ENCODE measurements at regions not wholly inside any gene's neighbourhood (a gene's known extent, or its start where the extent isn't known, plus 50 kb on each side); places are given as distances from the start of the nearest gene placed in this dataset.
"Not testable (repeated sequence)": the region's sequence is repeated elsewhere in the genome, so short reads cannot be mapped to it uniquely, and the experiment has no call there.

- not testable (repeated sequence) for H3K4me3 ChIP-seq (ENCODE audit: low read length); H3K27me3 ChIP-seq (ENCODE audit: insufficient read depth, low read length); H3K9me3 ChIP-seq (ENCODE audit: low read depth, low read length); H3K4me1 ChIP-seq (ENCODE audit: insufficient read depth, low read length)
Measured at GRCh38 chr3:159681717-159682116, 306.9 kb upstream of the IL12A start.

DNA sequence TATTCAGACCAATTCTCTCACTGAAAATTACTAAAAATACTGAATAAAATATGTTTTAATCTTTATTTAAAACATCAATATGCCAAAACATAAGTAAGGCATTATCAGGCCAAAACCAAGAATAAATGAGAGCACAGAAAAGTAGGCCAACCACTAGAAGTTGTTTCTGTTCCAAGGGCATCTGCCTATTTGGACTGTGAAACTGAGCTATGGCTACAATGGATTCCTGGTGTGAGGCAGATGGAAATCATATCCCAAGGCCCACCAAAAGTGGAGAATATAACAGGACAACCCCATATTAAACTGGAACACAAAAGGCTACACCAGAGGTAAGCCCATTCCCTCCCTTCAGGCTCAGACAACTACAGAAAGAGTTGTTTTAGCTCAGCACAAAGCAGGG is 302.8 kb upstream of the IL12A start:
- Histone ChIP-seq H3K27me3 (ENCODE audit: insufficient read depth, low read length) (no peaks in the 10 kb centered on the region), H3K9me3 (ENCODE audit: low read depth, low read length) (no peaks in the 10 kb centered on the region), H3K4me1 (ENCODE audit: insufficient read depth, low read length) (no peaks in the 10 kb centered on the region), H3K4me3 (ENCODE audit: low read length) (no peak overlapping the region)

DNA sequence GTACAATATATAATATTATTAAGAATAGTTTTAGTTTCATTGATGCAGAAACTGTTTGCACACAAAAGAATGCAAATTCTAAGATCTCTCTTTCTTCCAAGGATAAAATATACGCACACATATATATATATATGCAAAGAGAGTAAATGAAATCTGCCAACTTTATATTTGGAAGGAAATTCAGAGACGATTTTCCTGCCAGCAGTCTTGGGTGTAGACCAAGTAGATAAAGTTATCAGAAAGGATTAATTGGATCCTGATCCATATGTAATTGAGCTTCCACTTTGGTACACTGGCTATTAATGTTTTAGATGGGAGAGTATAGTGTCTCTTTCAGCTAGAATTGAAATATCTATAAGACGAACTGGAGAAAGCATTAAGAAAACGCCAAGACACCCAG is 295.4 kb upstream of the IL12A start:
- no peak overlapping the region for H3K4me3 ChIP-seq (ENCODE audit: low read length)
- H3K4me1 ChIP-seq (ENCODE audit: insufficient read depth, low read length), result no peaks in the 10 kb centered on the region
- no peaks in the 10 kb centered on the region for H3K9me3 ChIP-seq (ENCODE audit: low read depth, low read length)
- no peaks in the 10 kb centered on the region for H3K27me3 ChIP-seq (ENCODE audit: insufficient read depth, low read length)

GRCh38 chr3:159711560-159712333 is 276.9 kb upstream of the IL12A start:
- no peak overlapping the region for H3K4me3 ChIP-seq (ENCODE audit: low read length)
- no peaks in the 10 kb centered on the region for H3K9me3 ChIP-seq (ENCODE audit: low read depth, low read length)
- H3K27me3 ChIP-seq (ENCODE audit: insufficient read depth, low read length), result no peaks in the 10 kb centered on the region
- no peaks in the 10 kb centered on the region for H3K4me1 ChIP-seq (ENCODE audit: insufficient read depth, low read length)

GRCh38 chr3:159721324-159721723 is 267.3 kb upstream of the IL12A start:
- Histone ChIP-seq H3K27me3 (ENCODE audit: insufficient read depth, low read length) (no peaks in the 10 kb centered on the region), H3K4me1 (ENCODE audit: insufficient read depth, low read length) (no peaks in the 10 kb centered on the region), H3K9me3 (ENCODE audit: low read depth, low read length) (no peaks in the 10 kb centered on the region), H3K4me3 (ENCODE audit: low read length) (no peak overlapping the region)

DNA sequence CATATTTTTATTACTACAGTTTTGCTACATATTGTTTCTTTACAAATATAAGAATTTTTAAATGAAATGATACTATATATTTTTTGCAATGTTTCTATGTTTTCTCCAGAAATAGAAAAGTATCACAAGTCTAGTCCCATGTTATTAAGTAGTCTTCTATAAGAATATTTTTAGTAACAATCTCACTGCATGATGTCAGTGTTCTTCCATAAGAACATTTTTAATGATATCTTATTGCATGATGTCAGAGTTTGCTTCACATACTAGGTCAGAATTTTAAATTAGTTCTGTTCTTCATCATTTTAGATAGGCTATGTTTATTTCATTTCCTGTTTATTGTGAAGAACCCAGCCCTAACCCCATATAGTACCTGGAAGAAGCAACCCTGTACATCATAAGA is 265.3 kb upstream of the IL12A start:
- H3K4me1 ChIP-seq (ENCODE audit: insufficient read depth, low read length), result no peaks in the 10 kb centered on the region
- no peak overlapping the region for H3K4me3 ChIP-seq (ENCODE audit: low read length)
- H3K9me3 ChIP-seq (ENCODE audit: low read depth, low read length), result no peaks in the 10 kb centered on the region
- no peaks in the 10 kb centered on the region for H3K27me3 ChIP-seq (ENCODE audit: insufficient read depth, low read length)

GRCh38 chr3:159724627-159725026 is 264.0 kb upstream of the IL12A start:
- Histone ChIP-seq H3K27me3 (ENCODE audit: insufficient read depth, low read length) (no peaks in the 10 kb centered on the region), H3K4me3 (ENCODE audit: low read length) (no peak overlapping the region)

GRCh38 chr3:159726231-159726964 is 262.2 kb upstream of the IL12A start:
- H3K4me3 ChIP-seq (ENCODE audit: low read length), result no peak overlapping the region
- H3K4me1 ChIP-seq (ENCODE audit: insufficient read depth, low read length), result no peaks in the 10 kb centered on the region
- H3K9me3 ChIP-seq (ENCODE audit: low read depth, low read length), result no peaks in the 10 kb centered on the region
- H3K27me3 ChIP-seq (ENCODE audit: insufficient read depth, low read length), result no peaks in the 10 kb centered on the region

More at GRCh38 chr3:159724627-159725026, 264.0 kb upstream of the IL12A start:
- Histone ChIP-seq H3K9me3 (ENCODE audit: low read depth, low read length) (no peaks in the 10 kb centered on the region), H3K4me1 (ENCODE audit: insufficient read depth, low read length) (no peaks in the 10 kb centered on the region)

DNA sequence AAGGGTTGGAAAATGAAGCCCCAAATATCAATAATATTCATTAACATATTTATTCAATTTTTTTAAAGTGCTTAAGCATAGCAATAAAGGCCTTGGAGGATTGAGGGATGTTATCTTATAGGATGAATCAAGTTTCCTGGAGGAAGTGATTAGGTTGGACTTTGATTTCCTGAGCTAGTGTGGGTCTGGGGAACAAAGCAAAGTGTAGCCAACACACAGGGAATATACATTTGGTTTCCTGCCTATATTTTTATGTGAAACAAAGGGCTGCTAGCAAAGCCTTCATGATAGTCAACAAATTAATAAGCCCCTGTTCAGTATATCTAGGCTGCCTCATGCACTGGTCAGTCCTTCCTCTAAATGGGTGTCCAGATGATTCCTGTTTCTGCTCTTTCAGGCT is 261.1 kb upstream of the IL12A start:
- Histone ChIP-seq H3K4me1 (ENCODE audit: insufficient read depth, low read length) (no peaks in the 10 kb centered on the region), H3K4me3 (ENCODE audit: low read length) (no peak overlapping the region), H3K9me3 (ENCODE audit: low read depth, low read length) (no peaks in the 10 kb centered on the region), H3K27me3 (ENCODE audit: insufficient read depth, low read length) (no peaks in the 10 kb centered on the region)

DNA sequence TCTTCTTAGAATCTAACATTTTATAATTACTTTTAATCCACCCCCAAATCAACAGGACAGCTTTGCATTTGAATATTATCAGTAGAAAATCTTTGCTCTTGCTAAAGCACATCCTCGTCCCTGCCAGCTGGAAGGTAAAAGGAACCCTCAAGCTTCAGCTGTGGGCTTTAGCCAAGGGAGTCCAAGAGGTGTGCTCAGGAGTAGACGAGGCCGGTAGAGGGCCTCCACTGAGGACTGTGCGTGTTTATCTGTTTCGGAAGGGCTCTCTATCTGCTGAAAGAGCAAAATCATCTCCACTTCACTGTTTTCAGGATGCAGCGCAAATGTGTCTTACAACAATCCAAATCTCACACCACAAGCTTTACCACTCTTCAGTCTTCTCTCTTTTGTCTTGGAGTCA is 257.4 kb upstream of the IL12A start:
- Histone ChIP-seq H3K9me3 (ENCODE audit: low read depth, low read length) (no peaks in the 10 kb centered on the region), H3K4me1 (ENCODE audit: insufficient read depth, low read length) (no peaks in the 10 kb centered on the region), H3K4me3 (ENCODE audit: low read length) (no peak overlapping the region), H3K27me3 (ENCODE audit: insufficient read depth, low read length) (no peaks in the 10 kb centered on the region)

GRCh38 chr3:159732172-159733111 is 256.2 kb upstream of the IL12A start:
- Histone ChIP-seq H3K4me3 (ENCODE audit: low read length) (no peak overlapping the region), H3K4me1 (ENCODE audit: insufficient read depth, low read length) (no peaks in the 10 kb centered on the region), H3K27me3 (ENCODE audit: insufficient read depth, low read length) (no peaks in the 10 kb centered on the region), H3K9me3 (ENCODE audit: low read depth, low read length) (no peaks in the 10 kb centered on the region)

DNA sequence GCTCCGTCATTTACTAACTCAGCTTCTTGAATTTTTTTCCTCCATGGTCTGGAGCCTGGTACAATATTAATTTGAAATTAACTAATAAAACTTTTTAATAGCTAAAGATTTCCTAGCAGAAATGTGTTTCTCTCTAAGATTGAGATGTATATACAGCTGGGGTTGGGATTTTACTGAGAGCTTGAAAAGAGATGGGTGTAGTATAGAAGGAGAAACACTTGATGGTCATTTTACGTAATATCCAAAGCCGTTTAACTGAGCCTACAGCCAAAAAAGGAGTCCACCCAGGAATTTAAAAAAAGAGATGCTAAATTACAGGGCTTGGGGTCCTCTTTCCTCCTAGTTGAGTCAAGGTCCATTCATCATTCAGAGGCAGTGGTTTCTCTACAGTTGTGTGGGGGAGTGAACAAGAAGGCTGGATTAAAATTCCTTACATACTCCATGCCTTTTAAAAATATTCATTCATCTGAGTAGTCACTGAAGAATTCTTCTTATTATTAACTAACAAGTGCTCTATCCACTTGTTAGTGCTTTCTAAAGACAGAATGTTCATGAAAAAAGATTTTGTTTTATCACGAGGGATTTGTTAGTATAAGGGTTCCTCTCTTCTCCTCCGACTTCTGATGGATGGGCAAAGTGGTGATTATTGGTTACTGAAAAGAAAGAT is 255.3 kb upstream of the IL12A start:
- no peaks in the 10 kb centered on the region for H3K9me3 ChIP-seq (ENCODE audit: low read depth, low read length)
- no peaks in the 10 kb centered on the region for H3K4me1 ChIP-seq (ENCODE audit: insufficient read depth, low read length)
- H3K27me3 ChIP-seq (ENCODE audit: insufficient read depth, low read length), result no peaks in the 10 kb centered on the region
- H3K4me3 ChIP-seq (ENCODE audit: low read length), result no peak overlapping the region

GRCh38 chr3:159734681-159735080 is 254.0 kb upstream of the IL12A start:
- no peaks in the 10 kb centered on the region for H3K4me1 ChIP-seq (ENCODE audit: insufficient read depth, low read length)
- no peaks in the 10 kb centered on the region for H3K27me3 ChIP-seq (ENCODE audit: insufficient read depth, low read length)
- H3K4me3 ChIP-seq (ENCODE audit: low read length), result no peak overlapping the region
- no peaks in the 10 kb centered on the region for H3K9me3 ChIP-seq (ENCODE audit: low read depth, low read length)

DNA sequence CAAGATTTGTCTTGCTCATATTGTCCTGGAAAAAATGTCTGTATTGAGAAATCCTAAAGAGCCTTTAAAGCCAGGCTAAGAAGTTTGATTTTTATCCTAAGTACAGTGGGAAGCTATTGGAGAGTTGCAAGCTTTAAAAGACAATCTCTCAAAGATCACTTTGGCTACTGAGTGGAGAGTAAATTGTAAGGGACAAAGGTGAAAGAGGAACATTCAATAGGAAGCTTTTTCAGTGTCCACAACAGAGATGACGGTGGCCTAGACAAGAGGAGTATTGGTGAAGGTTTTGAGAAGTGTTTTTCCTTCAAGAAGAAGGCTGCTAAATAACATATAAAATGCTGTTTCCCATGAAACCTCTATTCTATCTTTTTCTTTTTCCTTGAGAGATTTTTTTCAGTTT is 249.5 kb upstream of the IL12A start:
- H3K4me1 ChIP-seq (ENCODE audit: insufficient read depth, low read length), result no peaks in the 10 kb centered on the region
- no peak overlapping the region for H3K4me3 ChIP-seq (ENCODE audit: low read length)
- H3K9me3 ChIP-seq (ENCODE audit: low read depth, low read length), result no peaks in the 10 kb centered on the region
- H3K27me3 ChIP-seq (ENCODE audit: insufficient read depth, low read length), result no peaks in the 10 kb centered on the region

- H3K9me3 ChIP-seq (ENCODE audit: low read depth, low read length), result no peaks in the 10 kb centered on the region
- no peak overlapping the region for H3K4me3 ChIP-seq (ENCODE audit: low read length)
- H3K4me1 ChIP-seq (ENCODE audit: insufficient read depth, low read length), result no peaks in the 10 kb centered on the region
- no peaks in the 10 kb centered on the region for H3K27me3 ChIP-seq (ENCODE audit: insufficient read depth, low read length)
Measured at GRCh38 chr3:159739969-159740368, 248.7 kb upstream of the IL12A start.
